OCI-LY7 (cell line): ENCODE measurements at regions not wholly inside any gene's neighbourhood (a gene's known extent, or its start where the extent isn't known, plus 50 kb on each side); places are given as distances from the start of the nearest gene placed in this dataset.
A peak's percentile ranks its signal among the peaks of the same experiment; 100 is the strongest.
"Not testable (repeated sequence)": the region's sequence is repeated elsewhere in the genome, so short reads cannot be mapped to it uniquely, and the experiment has no call there.

Source experiments
- BruUV-seq: library from RNA; stranded (reverse); fragments of 400-500 nt; replicated peaks from 2 replicates; lab custom pipeline; 2021; lab: Mats Ljungman, UMichigan
- CTCF ChIA-PET: fragments of 300-600 bp; sonication (Branson Sonifier 250); formaldehyde crosslinking; loops from one replicate; lab custom pipeline; 2022; ENCODE audit warnings: antibody characterized with exemption; ENCODE audit not compliant: unreplicated experiment; lab: Charles Lee
- POLR2A ChIA-PET: fragments of 300-600 bp; sonication (Branson Sonifier 250); formaldehyde crosslinking; loops from one replicate; lab custom pipeline; 2022; ENCODE audit warnings: antibody characterized with exemption; lab: Charles Lee
- DNase-seq: peaks from one replicate; pipeline ENCODE4 v3.0.0-alpha.2; 2015; ENCODE audit warnings: low spot score
- H2AFZ ChIP-seq: fragments of 200-600 bp; sonication (generic), shearing (Covaris generic); 2 replicates; pipeline ENCODE4 v1.6.1; 2014; ENCODE audit warnings: mild to moderate bottlenecking, antibody characterized with exemption, low read length, moderate library complexity
- H3K27ac ChIP-seq: fragments of 200-600 bp; sonication (generic); 2 replicates; pipeline ENCODE4 v1.5.1; 2014; ENCODE audit warnings: mixed run types, low read depth, mild to moderate bottlenecking, moderate library complexity, low read length, inconsistent platforms; ENCODE audit not compliant: poor library complexity, severe bottlenecking
- H3K36me3 ChIP-seq: fragments of 200-600 bp; sonication (generic); 2 replicates; pipeline ENCODE4 v1.6.1; 2014; ENCODE audit warnings: mild to moderate bottlenecking, antibody characterized with exemption, low read length, moderate library complexity, mixed read lengths; ENCODE audit not compliant: insufficient read depth
- H3K4me1 ChIP-seq: fragments of 200-600 bp; sonication (generic); 2 replicates; pipeline ENCODE4 v1.5.1; 2014; ENCODE audit warnings: mild to moderate bottlenecking, low read length; ENCODE audit not compliant: insufficient read depth, poor library complexity, severe bottlenecking
- H3K4me2 ChIP-seq: fragments of 200-600 bp; sonication (generic); 2 replicates; pipeline ENCODE4 v1.6.1; 2014; ENCODE audit warnings: mild to moderate bottlenecking, low read length
- H3K4me3 ChIP-seq: fragments of 200-600 bp; sonication (generic); 2 replicates; pipeline ENCODE4 v1.5.1; 2014; ENCODE audit warnings: mild to moderate bottlenecking, low read depth, low read length; ENCODE audit not compliant: poor library complexity, severe bottlenecking
- H3K79me2 ChIP-seq: fragments of 200-600 bp; sonication (generic); 2 replicates; pipeline ENCODE4 v1.6.1; 2016; ENCODE audit warnings: low read depth, mild to moderate bottlenecking, low read length, moderate library complexity, mixed read lengths; ENCODE audit not compliant: insufficient read depth
- H3K9me2 ChIP-seq: fragments of 200-600 bp; sonication (generic); 2 replicates; pipeline ENCODE4 v1.6.1; 2016; ENCODE audit warnings: mild to moderate bottlenecking, low read length, mixed read lengths; ENCODE audit not compliant: insufficient read depth
- H3K9me3 ChIP-seq: fragments of 200-600 bp; sonication (generic); 2 replicates; pipeline ENCODE4 v1.6.1; 2014; ENCODE audit warnings: mild to moderate bottlenecking, mixed run types, low read length, mixed read lengths
- H4K20me1 ChIP-seq: fragments of 200-600 bp; sonication (generic); 2 replicates; pipeline ENCODE4 v1.6.1; 2014; ENCODE audit warnings: mild to moderate bottlenecking, antibody characterized with exemption, low read length, moderate library complexity, mixed read lengths; ENCODE audit not compliant: insufficient read depth
- EZH2phosphoT487 ChIP-seq: fragments of 200-600 bp; sonication (generic); IDR thresholded peaks from 2 replicates; pipeline ENCODE4 v1.6.1; 2018; ENCODE audit warnings: low read depth, borderline replicate concordance, mild to moderate bottlenecking, mixed run types, antibody characterized with exemption, low read length, moderate library complexity, mixed read lengths
- intact Hi-C: fragments of 100-400 bp; cut with micrococcal nuclease; formaldehyde crosslinking; loops from one replicate; pipeline ENCODE4 v1.10.0; 2022; ENCODE audit not compliant: unreplicated experiment
- TF ChIP-seq, protein P1 (sequence below): fragments of 200-600 bp; sonication (generic); conservative IDR thresholded peaks from 2 replicates; pipeline ENCODE4 v1.5.1; 2014; ENCODE audit warnings: mild to moderate bottlenecking, antibody characterized with exemption, low read length, moderate library complexity, mixed read lengths

GRCh38 chr15:92751528-92751927, 96.0 kb upstream of the FAM174B start:
- H3K9me3 ChIP-seq, result no peaks in the 10 kb centered on the region
- CTCF ChIA-PET, result no interaction called here
- BruUV-seq, result no TSS peak
- no peak for DNase-seq
- H3K79me2 ChIP-seq, result no peaks in the 10 kb centered on the region
- intact Hi-C loops, result no loop called here
- H3K36me3 ChIP-seq, result no peaks in the 10 kb centered on the region
- TF ChIP-seq, protein P1, sequence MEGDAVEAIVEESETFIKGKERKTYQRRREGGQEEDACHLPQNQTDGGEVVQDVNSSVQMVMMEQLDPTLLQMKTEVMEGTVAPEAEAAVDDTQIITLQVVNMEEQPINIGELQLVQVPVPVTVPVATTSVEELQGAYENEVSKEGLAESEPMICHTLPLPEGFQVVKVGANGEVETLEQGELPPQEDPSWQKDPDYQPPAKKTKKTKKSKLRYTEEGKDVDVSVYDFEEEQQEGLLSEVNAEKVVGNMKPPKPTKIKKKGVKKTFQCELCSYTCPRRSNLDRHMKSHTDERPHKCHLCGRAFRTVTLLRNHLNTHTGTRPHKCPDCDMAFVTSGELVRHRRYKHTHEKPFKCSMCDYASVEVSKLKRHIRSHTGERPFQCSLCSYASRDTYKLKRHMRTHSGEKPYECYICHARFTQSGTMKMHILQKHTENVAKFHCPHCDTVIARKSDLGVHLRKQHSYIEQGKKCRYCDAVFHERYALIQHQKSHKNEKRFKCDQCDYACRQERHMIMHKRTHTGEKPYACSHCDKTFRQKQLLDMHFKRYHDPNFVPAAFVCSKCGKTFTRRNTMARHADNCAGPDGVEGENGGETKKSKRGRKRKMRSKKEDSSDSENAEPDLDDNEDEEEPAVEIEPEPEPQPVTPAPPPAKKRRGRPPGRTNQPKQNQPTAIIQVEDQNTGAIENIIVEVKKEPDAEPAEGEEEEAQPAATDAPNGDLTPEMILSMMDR, result no peak
- TF ChIP-seq EZH2phosphoT487, result no peak
- H4K20me1 ChIP-seq, result no peaks in the 10 kb centered on the region
- no peaks in the 10 kb centered on the region for H3K4me1 ChIP-seq
- no peak overlapping the region for H2AFZ ChIP-seq
- no peak overlapping the region for H3K4me3 ChIP-seq
- POLR2A ChIA-PET, result no interaction called here
- no peak overlapping the region for H3K27ac ChIP-seq
- H3K4me2 ChIP-seq, result no peak overlapping the region
- no peaks in the 10 kb centered on the region for H3K9me2 ChIP-seq

DNA sequence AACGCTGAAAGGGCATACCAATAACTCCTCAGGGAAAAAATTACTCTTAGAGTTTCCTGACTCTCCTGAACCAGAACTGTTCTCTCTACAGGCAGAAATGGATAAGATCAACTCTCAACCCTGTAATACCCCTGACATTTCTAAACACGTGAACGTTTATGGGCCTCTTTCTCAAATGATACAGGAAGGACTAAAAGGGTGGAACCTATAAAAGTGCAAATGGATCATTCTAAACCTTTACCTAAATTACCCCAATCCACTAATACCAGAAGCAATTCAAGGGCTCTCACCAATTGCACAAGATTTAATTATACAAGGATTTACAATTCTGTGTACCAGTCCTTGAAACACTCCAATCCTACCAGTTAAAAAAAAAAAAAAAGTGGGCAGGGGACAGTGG, 98.0 kb upstream of the FAM174B start:
- Histone ChIP-seq H2AFZ (no peak overlapping the region), H3K4me2 (no peak overlapping the region), H3K27ac (no peak overlapping the region), H3K4me3 (no peak overlapping the region), H3K9me3 (no peaks in the 10 kb centered on the region), H3K4me1 (no peaks in the 10 kb centered on the region), H4K20me1 (no peaks in the 10 kb centered on the region), H3K36me3 (no peaks in the 10 kb centered on the region), H3K9me2 (no peaks in the 10 kb centered on the region), H3K79me2 (no peaks in the 10 kb centered on the region)
- BruUV-seq, result no TSS peak
- intact Hi-C loops, result no loop called here
- ChIA-PET CTCF (no interaction called here), POLR2A (no interaction called here)
- no peak for TF ChIP-seq EZH2phosphoT487
- TF ChIP-seq, protein P1, result no peak
- DNase-seq, result no peak

GRCh38 chr15:92763459-92763858, 107.9 kb upstream of the FAM174B start:
- no peaks in the 10 kb centered on the region for H3K36me3 ChIP-seq
- no TSS peak for BruUV-seq
- H2AFZ ChIP-seq, result no peak overlapping the region
- intact Hi-C loops, result no loop called here
- no peak overlapping the region for H3K27ac ChIP-seq
- no peaks in the 10 kb centered on the region for H4K20me1 ChIP-seq
- no peaks in the 10 kb centered on the region for H3K9me3 ChIP-seq
- TF ChIP-seq EZH2phosphoT487, result no peak
- TF ChIP-seq, protein P1, result no peak
- ChIA-PET CTCF (no interaction called here), POLR2A (interaction anchor here (0.6 to 0.7 kb wide), 2 partner anchors 10 to 1597 kb away, joined by 3 to 6 read pairs; no protein-coding TSS in a partner anchor)
- H3K4me1 ChIP-seq, result no peaks in the 10 kb centered on the region
- no peaks in the 10 kb centered on the region for H3K79me2 ChIP-seq
- H3K4me3 ChIP-seq, result no peak overlapping the region
- no peak overlapping the region for H3K4me2 ChIP-seq
- H3K9me2 ChIP-seq, result no peaks in the 10 kb centered on the region
- DNase-seq, result peak; percentile 25

DNA sequence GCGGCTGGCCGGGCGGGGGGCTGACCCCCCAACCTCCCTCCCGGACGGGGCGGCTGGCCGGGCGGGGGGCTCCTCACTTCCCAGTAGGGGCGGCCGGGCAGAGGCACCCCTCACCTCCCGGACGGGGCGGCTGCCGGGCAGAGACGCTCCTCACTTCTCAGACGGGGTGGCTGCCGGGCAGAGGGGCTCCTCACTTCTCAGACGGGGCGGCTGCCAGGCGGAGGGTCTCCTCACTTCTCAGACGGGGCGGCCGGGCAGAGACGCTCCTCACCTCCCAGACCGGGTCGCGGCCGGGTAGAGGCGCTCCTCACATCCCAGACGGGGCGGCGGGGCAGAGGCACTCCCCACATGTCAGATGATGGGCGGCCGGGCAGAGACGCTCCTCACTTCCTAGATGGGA, 112.6 kb upstream of the FAM174B start:
- H3K79me2 ChIP-seq, BruUV-seq, H3K4me1 ChIP-seq, POLR2A ChIA-PET, H3K27ac ChIP-seq, H2AFZ ChIP-seq, H3K9me2 ChIP-seq, H3K9me3 ChIP-seq, CTCF ChIA-PET, H3K36me3 ChIP-seq, H4K20me1 ChIP-seq, intact Hi-C loops, DNase-seq, H3K4me2 ChIP-seq, H3K4me3 ChIP-seq: not testable (repeated sequence)
